ENCODE measurements at regions not wholly inside any gene's neighbourhood (a gene's known extent, or its start where the extent isn't known, plus 50 kb on each side); places are given as distances from the start of the nearest gene placed in this dataset.

DNA sequence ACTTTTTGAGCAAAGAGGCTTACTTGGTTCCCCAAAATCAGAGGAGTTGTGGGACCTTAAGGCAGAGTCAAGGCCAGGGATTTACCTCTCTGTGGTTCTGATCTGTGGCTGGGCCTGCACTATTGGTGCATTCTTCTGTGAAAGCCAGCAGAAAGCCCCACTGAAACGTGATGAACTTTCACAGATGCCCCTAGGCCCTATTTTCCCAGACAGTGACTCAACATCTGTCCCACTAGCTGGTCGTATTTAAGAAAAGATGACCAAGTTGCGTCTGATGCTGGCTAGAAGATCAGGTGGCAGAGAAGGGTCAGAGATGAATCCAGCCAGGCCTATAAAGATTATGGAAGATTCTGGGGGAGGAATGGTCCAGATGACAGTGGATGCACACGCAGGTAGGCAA lies 153.1 kb downstream of the ACTL7B start:
- TF ChIP-seq, protein P1, sequence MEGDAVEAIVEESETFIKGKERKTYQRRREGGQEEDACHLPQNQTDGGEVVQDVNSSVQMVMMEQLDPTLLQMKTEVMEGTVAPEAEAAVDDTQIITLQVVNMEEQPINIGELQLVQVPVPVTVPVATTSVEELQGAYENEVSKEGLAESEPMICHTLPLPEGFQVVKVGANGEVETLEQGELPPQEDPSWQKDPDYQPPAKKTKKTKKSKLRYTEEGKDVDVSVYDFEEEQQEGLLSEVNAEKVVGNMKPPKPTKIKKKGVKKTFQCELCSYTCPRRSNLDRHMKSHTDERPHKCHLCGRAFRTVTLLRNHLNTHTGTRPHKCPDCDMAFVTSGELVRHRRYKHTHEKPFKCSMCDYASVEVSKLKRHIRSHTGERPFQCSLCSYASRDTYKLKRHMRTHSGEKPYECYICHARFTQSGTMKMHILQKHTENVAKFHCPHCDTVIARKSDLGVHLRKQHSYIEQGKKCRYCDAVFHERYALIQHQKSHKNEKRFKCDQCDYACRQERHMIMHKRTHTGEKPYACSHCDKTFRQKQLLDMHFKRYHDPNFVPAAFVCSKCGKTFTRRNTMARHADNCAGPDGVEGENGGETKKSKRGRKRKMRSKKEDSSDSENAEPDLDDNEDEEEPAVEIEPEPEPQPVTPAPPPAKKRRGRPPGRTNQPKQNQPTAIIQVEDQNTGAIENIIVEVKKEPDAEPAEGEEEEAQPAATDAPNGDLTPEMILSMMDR (IDR thresholded peaks at IDR 0.05), result no peak
- TF ChIP-seq POLR2A (IDR thresholded peaks at IDR 0.05), result no peak

Data from vagina (tissue), 2 donors.